ENCODE measurements at regions not wholly inside any gene's neighbourhood (a gene's known extent, or its start where the extent isn't known, plus 50 kb on each side); places are given as distances from the start of the nearest gene placed in this dataset.

DNA sequence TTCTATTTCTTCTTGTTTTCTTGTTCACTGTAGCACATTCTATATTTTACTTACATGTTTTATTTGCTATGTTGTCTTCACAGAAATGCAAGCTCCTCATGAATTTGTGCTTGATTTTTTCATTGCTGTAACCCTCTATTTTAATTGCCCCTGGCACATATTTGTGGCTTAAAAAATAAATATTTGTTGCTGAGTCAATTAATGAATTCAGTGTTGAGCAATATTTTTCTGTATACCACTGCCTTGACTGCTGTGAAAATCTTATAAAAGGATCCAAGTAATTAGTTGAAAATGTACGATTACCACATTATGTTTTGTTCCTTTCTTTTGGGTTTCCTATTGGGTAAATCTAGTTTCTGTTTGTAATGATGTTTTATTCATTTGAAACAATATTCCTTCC is 68.5 kb downstream of the FAM47A start:
- no TSS peak for BruUV-seq (replicated peaks)
- no peaks in the 10 kb centered on the region for H3K4me1 ChIP-seq (replicated peaks in 1 of 2; ENCODE audit: control insufficient read depth in 2 of 2, insufficient read depth in 2 of 2, low read length in 2 of 2)
- no peaks in the 10 kb centered on the region for H3K79me2 ChIP-seq (ENCODE audit: control insufficient read depth, insufficient read depth, low read length)
- no peak for TF ChIP-seq ZNF124 (CRISPR knock-in tag; IDR thresholded peaks at IDR 0.05)
- no peak for TF ChIP-seq ZNF384 (IDR thresholded peaks at IDR 0.05; ENCODE audit: low read depth, low read length)
- TF ChIP-seq KLF10 (CRISPR knock-in tag; IDR thresholded peaks at IDR 0.05) = no peak
- no peak for TF ChIP-seq GABPB1 (CRISPR knock-in tag; IDR thresholded peaks at IDR 0.05)
- no peak for TF ChIP-seq DDX20 (tag; IDR thresholded peaks at IDR 0.05; ENCODE audit: low read depth)
- TF ChIP-seq IFI16 (CRISPR knock-in tag; IDR thresholded peaks at IDR 0.05) = no peak
- TF ChIP-seq, protein P1, sequence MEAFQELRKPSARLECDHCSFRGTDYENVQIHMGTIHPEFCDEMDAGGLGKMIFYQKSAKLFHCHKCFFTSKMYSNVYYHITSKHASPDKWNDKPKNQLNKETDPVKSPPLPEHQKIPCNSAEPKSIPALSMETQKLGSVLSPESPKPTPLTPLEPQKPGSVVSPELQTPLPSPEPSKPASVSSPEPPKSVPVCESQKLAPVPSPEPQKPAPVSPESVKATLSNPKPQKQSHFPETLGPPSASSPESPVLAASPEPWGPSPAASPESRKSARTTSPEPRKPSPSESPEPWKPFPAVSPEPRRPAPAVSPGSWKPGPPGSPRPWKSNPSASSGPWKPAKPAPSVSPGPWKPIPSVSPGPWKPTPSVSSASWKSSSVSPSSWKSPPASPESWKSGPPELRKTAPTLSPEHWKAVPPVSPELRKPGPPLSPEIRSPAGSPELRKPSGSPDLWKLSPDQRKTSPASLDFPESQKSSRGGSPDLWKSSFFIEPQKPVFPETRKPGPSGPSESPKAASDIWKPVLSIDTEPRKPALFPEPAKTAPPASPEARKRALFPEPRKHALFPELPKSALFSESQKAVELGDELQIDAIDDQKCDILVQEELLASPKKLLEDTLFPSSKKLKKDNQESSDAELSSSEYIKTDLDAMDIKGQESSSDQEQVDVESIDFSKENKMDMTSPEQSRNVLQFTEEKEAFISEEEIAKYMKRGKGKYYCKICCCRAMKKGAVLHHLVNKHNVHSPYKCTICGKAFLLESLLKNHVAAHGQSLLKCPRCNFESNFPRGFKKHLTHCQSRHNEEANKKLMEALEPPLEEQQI (IDR thresholded peaks at IDR 0.05) = no peak
- TF ChIP-seq RFX5 (IDR thresholded peaks at IDR 0.05; ENCODE audit: low read depth, low read length) = no peak
- ChIA-PET POLR2A (no interaction called here), CTCF (ENCODE audit: low intra/inter-chr PET ratio) (no interaction called here)
- H3K27me3 ChIP-seq (ENCODE audit: control insufficient read depth in 2 of 2, insufficient read depth in 2 of 2, low read length in 2 of 2) = no peaks in the 10 kb centered on the region
- H3K9ac ChIP-seq (ENCODE audit: insufficient read depth in 1 of 2, low read depth in 2 of 2, low read length in 2 of 2) = no peak overlapping the region
- DNase-seq (ENCODE audit: extremely low read depth in 1 of 4, low spot score in 3 of 4) (no peak), FAIRE-seq (no peak), ATAC-seq (no peak)
- no CpG with 5 or more reads among the region's 1 CpG for WGBS (ENCODE audit: insufficient coverage, low coverage, missing lambda C conversion rate)
- H2AFZ ChIP-seq (ENCODE audit: low read depth, low read length) = no peak overlapping the region
- intact Hi-C loops (cut with micrococcal nuclease) (no loop called here), in situ Hi-C loops (cut with MboI) (no loop called here)
- no peak overlapping the region for H3K4me3 ChIP-seq
- H3K36me3 ChIP-seq (ENCODE audit: control insufficient read depth, insufficient read depth, low read length) = no peaks in the 10 kb centered on the region
- H3K9me1 ChIP-seq (ENCODE audit: control insufficient read depth, insufficient read depth, low read length) = no peaks in the 10 kb centered on the region
- H3K27ac ChIP-seq (ENCODE audit: extremely low read depth, low read depth, low read length) = no peak overlapping the region
- H3K9me3 ChIP-seq (replicated peaks; ENCODE audit: control insufficient read depth, insufficient read depth, low read depth, low read length) = no peaks in the 10 kb centered on the region
- no peaks in the 10 kb centered on the region for H4K20me1 ChIP-seq (replicated peaks; ENCODE audit: control insufficient read depth, insufficient read depth, low read length)
- no peak overlapping the region for H3K4me2 ChIP-seq (ENCODE audit: insufficient read depth, low read length)

All from K562 (cell line).